ENCODE measurements at regions not wholly inside any gene's neighbourhood (a gene's known extent, or its start where the extent isn't known, plus 50 kb on each side); places are given as distances from the start of the nearest gene placed in this dataset.

GRCh38 chr21:20720623-20721022 lies 277.6 kb upstream of the NCAM2 start:
- FAIRE-seq (peak; percentile 74), DNase-seq (ENCODE audit: low spot score) (peak; percentile 34)

- FAIRE-seq, result no peak
- no peak for DNase-seq (ENCODE audit: low spot score)
Observed at GRCh38 chr21:20721151-20721550, 277.1 kb upstream of the NCAM2 start.

- DNase-seq (ENCODE audit: low spot score), result no peak
- no peak for FAIRE-seq
Observed at GRCh38 chr21:20728691-20729090, 269.5 kb upstream of the NCAM2 start.

- FAIRE-seq (no peak), DNase-seq (ENCODE audit: low spot score) (no peak)
Observed at GRCh38 chr21:20729376-20729775, 268.8 kb upstream of the NCAM2 start.

- no peak for DNase-seq (ENCODE audit: low spot score)
- FAIRE-seq, result no peak
Observed at GRCh38 chr21:20730441-20730840, 267.8 kb upstream of the NCAM2 start.

- no peak for DNase-seq (ENCODE audit: low spot score)
- FAIRE-seq, result no peak
Observed at GRCh38 chr21:20735257-20735656, 263.0 kb upstream of the NCAM2 start.

- FAIRE-seq (no peak), DNase-seq (ENCODE audit: low spot score) (no peak)
Observed at GRCh38 chr21:20737227-20737913, 260.8 kb upstream of the NCAM2 start.

- DNase-seq (ENCODE audit: low spot score), result no peak
- no peak for FAIRE-seq
Observed at GRCh38 chr21:20739421-20739820, 258.8 kb upstream of the NCAM2 start.

- FAIRE-seq (no peak), DNase-seq (ENCODE audit: low spot score) (no peak)
Observed at GRCh38 chr21:20741445-20741844, 256.8 kb upstream of the NCAM2 start.

- no peak for FAIRE-seq
- no peak for DNase-seq (ENCODE audit: low spot score)
Observed at GRCh38 chr21:20760221-20760620, 238.0 kb upstream of the NCAM2 start.

- DNase-seq (ENCODE audit: low spot score), result no peak
- no peak for FAIRE-seq
Observed at GRCh38 chr21:20774737-20775136, 223.5 kb upstream of the NCAM2 start.

GRCh38 chr21:20779321-20779720 lies 218.9 kb upstream of the NCAM2 start:
- DNase-seq (ENCODE audit: low spot score) (no peak), FAIRE-seq (no peak)

- FAIRE-seq, result no peak
Observed at GRCh38 chr21:20783611-20784010, 214.6 kb upstream of the NCAM2 start.

GRCh38 chr21:20789729-20790500 lies 208.3 kb upstream of the NCAM2 start:
- FAIRE-seq (no peak), DNase-seq (ENCODE audit: low spot score) (no peak)

More at GRCh38 chr21:20783611-20784010, 214.6 kb upstream of the NCAM2 start:
- DNase-seq (ENCODE audit: low spot score), result no peak

GRCh38 chr21:20800106-20800505 lies 198.1 kb upstream of the NCAM2 start:
- FAIRE-seq, result no peak
- DNase-seq (ENCODE audit: low spot score), result no peak

GRCh38 chr21:20802201-20802600 lies 196.0 kb upstream of the NCAM2 start:
- no peak for DNase-seq (ENCODE audit: low spot score)

GRCh38 chr21:20802631-20803260 lies 195.5 kb upstream of the NCAM2 start:
- FAIRE-seq (no peak), DNase-seq (ENCODE audit: low spot score) (no peak)

More at GRCh38 chr21:20802201-20802600, 196.0 kb upstream of the NCAM2 start:
- FAIRE-seq, result no peak

GRCh38 chr21:20811702-20812101 lies 186.5 kb upstream of the NCAM2 start:
- no peak for DNase-seq (ENCODE audit: low spot score)
- no peak for FAIRE-seq

GRCh38 chr21:20814090-20814489 lies 184.1 kb upstream of the NCAM2 start:
- FAIRE-seq, result no peak
- DNase-seq (ENCODE audit: low spot score), result no peak

GRCh38 chr21:20822666-20823065 lies 175.5 kb upstream of the NCAM2 start:
- no peak for DNase-seq (ENCODE audit: low spot score)
- no peak for FAIRE-seq

- no peak for DNase-seq (ENCODE audit: low spot score)
- no peak for FAIRE-seq
Observed at GRCh38 chr21:20852866-20853265, 145.3 kb upstream of the NCAM2 start.

GRCh38 chr21:20856926-20857325 lies 141.3 kb upstream of the NCAM2 start:
- no peak for DNase-seq (ENCODE audit: low spot score)
- no peak for FAIRE-seq

All from RCC 7860 (cell line).